NAMALWA (cell line): ENCODE measurements at regions not wholly inside any gene's neighbourhood (a gene's known extent, or its start where the extent isn't known, plus 50 kb on each side); places are given as distances from the start of the nearest gene placed in this dataset.

Experiments used
- DNase-seq: peaks from one replicate; pipeline ENCODE4 v3.0.0-alpha.2; 2015; ENCODE audit warnings: low spot score

- no peak for DNase-seq
Observed at GRCh38 chr3:28739647-28740046, 391.0 kb upstream of the AZI2 start.

GRCh38 chr3:28743271-28743670 lies 394.6 kb upstream of the AZI2 start:
- no peak for DNase-seq

- DNase-seq, result no peak
Observed at GRCh38 chr3:28743831-28744230, 395.2 kb upstream of the AZI2 start.

GRCh38 chr3:28745436-28745835 lies 396.8 kb upstream of the AZI2 start:
- DNase-seq, result no peak

- no peak for DNase-seq
Observed at GRCh38 chr3:28745916-28746617, 397.4 kb upstream of the AZI2 start.

- no peak for DNase-seq
Observed at GRCh38 chr3:28746990-28747389, 398.4 kb upstream of the AZI2 start.

- DNase-seq, result no peak
Observed at GRCh38 chr3:28751864-28752263, 403.2 kb upstream of the AZI2 start.

GRCh38 chr3:28752290-28752689 lies 403.7 kb upstream of the AZI2 start:
- DNase-seq, result no peak

- DNase-seq, result no peak
Observed at GRCh38 chr3:28756056-28756455, 407.4 kb upstream of the AZI2 start.

- DNase-seq, result no peak
Observed at GRCh38 chr3:28758115-28758514, 409.5 kb upstream of the AZI2 start.

GRCh38 chr3:28761375-28761774 lies 412.8 kb upstream of the AZI2 start:
- no peak for DNase-seq

- DNase-seq, result no peak
Observed at GRCh38 chr3:28765194-28765593, 416.6 kb upstream of the AZI2 start.

- DNase-seq, result no peak
Observed at GRCh38 chr3:28768439-28768838, 419.8 kb upstream of the AZI2 start.

- DNase-seq, result no peak
Observed at GRCh38 chr3:28777806-28778475, 429.3 kb upstream of the AZI2 start.

- no peak for DNase-seq
Observed at GRCh38 chr3:28780480-28780879, 431.9 kb upstream of the AZI2 start.

GRCh38 chr3:28781053-28781452 lies 432.4 kb upstream of the AZI2 start:
- DNase-seq, result no peak

- no peak for DNase-seq
Observed at GRCh38 chr3:28786446-28786845, 437.8 kb upstream of the AZI2 start.

- DNase-seq, result no peak
Observed at GRCh38 chr3:28788571-28788970, 439.9 kb upstream of the AZI2 start.

- no peak for DNase-seq
Observed at GRCh38 chr3:28791713-28792255, 443.2 kb upstream of the AZI2 start.

GRCh38 chr3:28792604-28793003 lies 444.0 kb upstream of the AZI2 start:
- no peak for DNase-seq

GRCh38 chr3:28799084-28799483 lies 450.5 kb upstream of the AZI2 start:
- no peak for DNase-seq

GRCh38 chr3:28800203-28800602 lies 451.6 kb upstream of the AZI2 start:
- DNase-seq, result no peak

GRCh38 chr3:28808068-28808467 lies 459.4 kb upstream of the AZI2 start:
- DNase-seq, result peak; percentile 3

- DNase-seq, result no peak
Observed at GRCh38 chr3:28816017-28816416, 464.9 kb upstream of the RBMS3 start.
